GM21825 (cell line): ENCODE measurements at regions not wholly inside any gene's neighbourhood (a gene's known extent, or its start where the extent isn't known, plus 50 kb on each side); places are given as distances from the start of the nearest gene placed in this dataset.
"Not testable (repeated sequence)": the region's sequence is repeated elsewhere in the genome, so short reads cannot be mapped to it uniquely, and the experiment has no call there.

Experiments
- ATAC-seq: cut with Tn5 transposase; IDR thresholded peaks from one replicate; pipeline ENCODE4 v1.9.1; 2021; ENCODE audit warnings: mild to moderate bottlenecking, moderate library complexity; ENCODE audit not compliant: unreplicated experiment

DNA sequence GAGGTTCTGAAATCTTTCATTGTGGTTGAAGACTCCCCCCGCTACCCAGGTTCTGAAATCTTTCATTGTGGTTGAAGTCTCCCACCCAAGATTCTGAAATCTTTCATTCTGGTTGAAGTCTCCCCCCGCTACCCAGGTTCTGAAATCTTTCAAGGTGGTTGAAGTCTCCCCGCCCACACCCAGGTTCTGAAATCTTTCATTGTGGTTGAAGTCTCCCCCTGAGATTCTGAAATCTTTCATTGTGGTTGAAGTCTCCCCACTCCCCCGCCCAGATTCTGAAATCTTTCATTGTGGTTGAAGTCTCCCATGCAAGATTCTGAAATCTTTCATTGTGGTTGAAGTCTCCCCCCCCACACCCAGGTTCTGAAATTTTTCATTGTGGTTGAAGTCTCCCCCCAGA is 916.6 kb downstream of the BRD1 start:
- ATAC-seq = not testable (repeated sequence)

DNA sequence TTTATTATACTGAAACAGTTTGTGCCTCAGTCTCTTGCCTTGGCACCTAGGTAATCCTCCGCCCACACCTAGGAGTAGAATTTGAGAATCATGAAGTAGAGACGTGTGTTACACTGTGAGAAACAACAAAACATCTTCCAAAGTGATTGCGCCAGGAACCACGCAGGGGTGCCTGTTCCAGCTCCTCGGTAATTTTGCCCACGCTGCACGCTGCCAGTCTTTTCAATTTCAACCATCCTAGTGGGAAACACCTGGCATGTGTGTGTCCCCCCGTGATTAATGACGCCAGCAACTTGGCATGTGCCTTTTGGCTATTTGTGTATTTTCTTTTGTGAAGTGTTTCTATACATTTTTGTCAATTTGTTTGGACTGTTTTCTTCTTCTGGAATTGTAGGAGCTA is 919.1 kb downstream of the BRD1 start:
- no peak for ATAC-seq

DNA sequence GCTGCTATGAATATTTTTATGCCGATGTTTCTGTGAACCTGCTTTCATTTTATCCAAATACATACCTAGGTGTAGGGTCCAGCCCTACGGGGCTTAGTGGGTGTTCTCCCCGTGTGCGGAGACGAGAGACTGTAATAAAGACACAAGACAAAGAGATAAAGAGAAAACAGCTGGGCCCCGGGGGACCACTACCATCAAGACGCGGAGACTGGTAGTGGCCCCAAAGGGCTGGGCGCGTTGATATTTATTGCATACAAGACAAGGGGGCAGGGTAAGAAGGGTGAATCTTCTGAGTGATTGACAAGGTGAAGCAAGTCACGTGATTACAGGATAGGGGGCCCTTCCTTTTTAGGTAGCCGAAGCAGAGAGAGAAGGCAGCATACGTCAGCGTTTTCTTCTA is 920.1 kb downstream of the BRD1 start:
- ATAC-seq = no peak

DNA sequence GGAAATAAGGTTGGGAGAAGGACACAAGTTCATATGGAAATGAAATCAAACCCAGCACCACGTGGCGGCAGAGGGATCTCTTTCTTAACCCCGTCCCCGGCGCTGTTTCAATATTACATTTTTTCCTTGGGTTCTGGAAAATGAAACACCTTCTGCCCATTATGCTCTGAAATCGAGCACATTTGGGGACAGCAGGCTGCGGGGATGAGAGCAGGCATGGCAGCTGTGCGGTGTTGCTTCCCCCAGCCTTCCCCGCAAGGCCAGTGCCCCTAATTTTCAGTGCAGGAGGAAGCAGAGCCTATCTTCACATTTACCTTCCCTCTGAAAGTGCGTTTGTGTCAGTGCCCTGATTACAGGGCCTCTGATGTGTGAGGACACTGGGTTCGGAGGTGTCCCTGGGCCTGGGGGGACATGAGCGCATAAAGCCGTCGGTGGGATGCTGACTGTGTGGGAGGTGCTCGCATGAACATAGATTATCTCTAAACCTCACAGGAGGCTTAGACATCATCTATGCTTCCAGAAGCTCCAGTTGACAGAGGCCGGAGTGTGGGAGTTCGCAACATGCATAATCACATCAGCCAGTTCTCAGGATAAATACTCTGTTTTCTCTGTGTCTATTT is 921.3 kb downstream of the BRD1 start:
- no peak for ATAC-seq

DNA sequence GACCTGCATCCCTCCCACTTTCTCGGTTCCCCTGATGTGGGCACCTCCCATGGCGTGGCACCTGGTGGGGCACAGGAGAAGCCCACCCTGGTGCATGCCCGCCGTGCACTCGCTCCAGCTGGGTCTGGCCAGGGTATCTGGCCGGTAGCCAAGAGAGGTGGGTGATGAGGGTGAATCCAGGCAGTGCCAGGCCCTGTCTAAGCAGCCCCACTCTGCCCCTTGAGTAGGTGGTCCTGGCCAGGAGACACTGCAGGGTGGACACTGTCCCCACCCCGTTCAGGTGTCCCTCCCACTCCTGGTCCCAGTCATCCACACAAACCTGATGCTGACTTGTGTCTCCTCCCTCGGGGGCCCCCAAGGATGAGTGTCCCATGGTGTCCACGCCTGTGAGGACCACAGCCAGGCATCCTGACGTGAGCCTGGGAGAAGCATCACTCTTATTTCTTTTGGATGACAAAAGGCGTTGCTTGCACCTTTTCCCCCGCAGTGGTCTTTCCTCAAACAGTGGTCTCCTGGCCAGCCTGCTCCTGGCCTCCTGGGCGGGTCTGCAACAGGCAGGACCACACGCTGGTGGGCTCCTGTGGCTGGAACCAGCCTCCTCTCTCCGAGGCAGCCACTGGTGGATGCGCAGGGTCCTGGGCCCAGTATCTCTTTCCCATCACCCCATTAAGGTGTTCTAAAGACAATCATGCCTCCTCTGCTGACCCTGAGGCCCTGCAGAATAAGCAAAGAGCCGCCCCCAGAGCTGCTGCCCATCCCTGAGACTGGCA is 922.3 kb downstream of the BRD1 start:
- ATAC-seq = no peak

DNA sequence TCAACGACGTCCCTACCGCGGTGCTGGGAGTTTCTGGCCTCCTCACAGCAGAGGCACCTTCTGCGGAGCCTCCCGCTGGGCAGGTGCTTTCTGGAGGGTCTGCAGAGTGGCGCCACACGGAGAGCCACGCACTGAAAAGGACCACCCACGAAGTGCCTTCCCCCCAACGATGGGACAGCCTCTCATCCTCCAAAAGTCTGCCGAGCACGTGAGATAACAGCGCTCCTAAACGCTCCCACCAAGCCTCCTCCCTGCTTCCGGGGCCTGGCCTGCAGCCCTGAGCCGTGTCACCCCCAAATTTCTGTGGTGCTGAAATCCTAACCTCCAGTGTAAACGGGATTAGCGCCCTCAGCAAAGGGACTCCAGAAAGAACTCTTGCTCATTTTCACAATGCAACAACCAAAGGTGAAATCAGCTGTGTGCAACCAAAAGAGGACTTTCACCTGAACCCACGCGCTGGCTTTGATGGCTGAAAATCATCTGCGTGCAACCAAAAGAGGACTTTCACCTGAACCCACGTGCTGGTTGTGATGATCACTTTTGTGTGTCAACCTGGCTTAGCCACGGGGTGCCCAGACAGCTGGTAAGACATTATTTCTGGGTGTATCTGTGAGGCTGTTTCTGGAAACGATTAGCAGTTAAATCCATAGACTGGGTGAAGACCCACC is 924.6 kb downstream of the BRD1 start:
- no peak for ATAC-seq

DNA sequence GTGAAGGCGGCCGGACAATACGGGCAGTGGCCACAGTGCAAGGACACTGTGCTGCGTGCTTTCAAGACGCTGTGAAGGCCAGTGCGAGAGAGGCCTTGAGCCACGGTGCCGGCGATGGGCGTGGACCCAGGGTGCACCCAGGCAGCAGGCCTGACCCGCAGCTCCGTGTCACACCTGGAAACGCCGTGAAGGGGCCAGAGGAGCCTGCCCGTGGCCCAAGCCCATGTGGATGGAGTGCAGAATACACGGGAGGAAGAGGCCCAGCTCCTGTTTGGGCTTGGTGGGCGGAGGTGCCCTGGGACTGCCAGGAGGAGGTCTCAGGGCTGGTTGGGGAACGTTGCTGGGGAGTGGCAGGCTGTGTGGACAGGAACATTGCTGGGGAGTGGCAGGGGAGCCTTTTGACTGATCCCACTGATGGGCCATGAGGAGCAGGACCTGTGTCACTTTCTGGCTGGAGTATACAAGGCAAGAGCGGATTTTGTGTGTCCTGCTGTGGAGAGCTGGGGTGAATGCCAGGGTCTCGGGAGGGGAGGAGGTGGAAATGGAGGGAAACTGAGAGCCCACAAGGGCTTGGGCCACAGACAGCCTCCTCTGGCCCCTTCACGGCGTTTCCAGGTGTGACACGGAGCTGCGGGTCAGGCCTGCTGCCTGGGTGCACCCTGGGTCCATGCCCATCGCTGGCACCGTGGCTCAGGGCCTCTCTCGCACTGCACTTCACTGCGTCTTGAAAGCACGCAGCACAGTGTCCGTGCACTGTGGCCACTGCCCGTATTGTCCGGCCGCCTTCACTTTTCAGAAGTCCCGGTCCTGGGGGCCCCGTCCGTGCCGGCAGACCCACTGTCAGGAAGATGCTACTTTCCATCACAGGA is 925.4 kb downstream of the BRD1 start:
- no peak for ATAC-seq

DNA sequence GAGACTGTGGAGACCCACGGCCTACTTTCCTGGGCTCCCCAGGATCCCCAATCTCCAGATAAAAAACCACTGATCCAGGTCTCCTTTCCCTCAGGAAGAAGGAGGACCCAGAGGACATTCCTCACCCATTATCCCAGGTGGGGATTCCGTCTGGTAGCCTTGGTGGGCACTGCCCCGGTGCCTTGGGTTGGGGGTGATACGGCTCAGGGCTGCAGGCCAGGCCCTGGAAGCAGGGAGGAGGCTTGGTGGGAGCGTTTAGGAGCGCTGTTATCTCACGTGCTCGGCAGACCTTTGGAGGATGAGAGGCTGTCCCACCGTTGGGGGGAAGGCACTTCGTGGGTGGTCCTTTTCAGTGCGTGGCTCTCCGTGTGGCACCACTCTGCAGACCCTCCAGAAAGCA is 926.3 kb downstream of the BRD1 start:
- no peak for ATAC-seq

DNA sequence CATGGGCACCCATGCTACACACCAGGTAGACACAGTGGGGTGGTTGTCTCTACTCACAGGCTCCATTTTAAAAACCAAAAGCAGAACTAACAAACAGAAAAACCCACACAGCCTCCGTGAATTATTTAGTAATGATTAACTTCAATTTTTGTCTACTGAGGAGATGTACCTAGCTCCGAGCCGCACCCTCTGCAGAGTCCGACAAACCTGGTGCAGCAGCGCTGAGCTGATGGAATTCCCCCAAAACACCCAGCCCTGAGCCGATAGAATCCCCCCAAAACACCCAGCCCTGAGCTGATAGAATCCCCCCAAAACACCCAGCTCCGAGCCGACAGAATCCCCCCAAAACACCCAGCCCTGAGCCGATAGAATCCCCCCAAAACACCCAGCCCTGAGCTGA is 927.0 kb downstream of the BRD1 start:
- ATAC-seq = no peak

DNA sequence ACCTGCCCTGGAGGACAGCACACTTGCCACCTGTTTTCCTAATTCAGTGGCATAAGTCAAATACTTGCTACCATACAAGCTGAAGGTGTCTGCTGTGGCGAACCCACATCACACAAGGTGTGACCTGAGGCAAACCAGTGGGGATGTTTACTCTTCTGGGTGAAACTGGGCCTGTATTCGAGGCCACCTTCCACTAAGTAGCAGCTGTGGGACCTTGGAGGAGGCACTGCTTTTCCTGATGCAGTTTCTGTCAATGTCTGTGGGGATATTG is 927.4 kb downstream of the BRD1 start:
- no peak for ATAC-seq

DNA sequence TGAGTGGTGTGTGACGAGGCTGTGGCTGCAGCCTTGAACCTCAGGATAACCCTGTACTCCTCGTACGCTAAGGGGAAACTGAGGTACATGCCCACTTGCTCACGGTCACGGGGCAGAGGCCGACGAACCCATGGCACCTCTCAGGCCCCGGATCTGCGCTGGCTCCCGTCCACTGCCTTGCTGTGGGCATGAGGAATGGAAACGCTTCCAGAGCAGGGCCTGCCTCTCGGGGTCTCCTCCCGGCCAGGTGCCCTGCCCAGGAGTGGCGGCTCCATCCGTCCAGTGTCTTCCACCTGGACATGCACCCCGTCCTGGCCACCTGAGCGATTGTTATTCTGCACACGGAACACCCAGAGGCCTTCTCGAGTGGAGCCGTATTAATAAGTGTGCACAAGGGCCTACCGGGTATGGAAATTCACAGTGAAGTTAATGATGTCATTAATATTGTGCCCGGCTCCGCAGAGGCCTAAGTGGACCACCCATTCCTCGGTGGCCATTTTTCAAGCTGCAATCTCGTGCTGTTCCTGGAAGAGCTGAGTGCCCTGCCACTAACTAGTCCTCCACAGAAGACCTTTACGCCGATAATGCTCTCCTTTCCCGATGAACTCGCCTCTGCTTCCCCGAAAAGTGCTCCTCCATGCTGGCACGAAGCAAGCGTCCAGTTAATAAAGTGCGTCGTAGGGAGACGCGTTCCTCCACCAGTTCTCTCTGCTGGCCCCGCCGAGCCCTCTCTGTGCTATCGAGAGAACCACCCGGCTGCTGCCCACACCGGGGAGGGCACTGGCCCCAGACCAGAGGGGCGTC is 927.9 kb downstream of the BRD1 start:
- ATAC-seq = no peak

DNA sequence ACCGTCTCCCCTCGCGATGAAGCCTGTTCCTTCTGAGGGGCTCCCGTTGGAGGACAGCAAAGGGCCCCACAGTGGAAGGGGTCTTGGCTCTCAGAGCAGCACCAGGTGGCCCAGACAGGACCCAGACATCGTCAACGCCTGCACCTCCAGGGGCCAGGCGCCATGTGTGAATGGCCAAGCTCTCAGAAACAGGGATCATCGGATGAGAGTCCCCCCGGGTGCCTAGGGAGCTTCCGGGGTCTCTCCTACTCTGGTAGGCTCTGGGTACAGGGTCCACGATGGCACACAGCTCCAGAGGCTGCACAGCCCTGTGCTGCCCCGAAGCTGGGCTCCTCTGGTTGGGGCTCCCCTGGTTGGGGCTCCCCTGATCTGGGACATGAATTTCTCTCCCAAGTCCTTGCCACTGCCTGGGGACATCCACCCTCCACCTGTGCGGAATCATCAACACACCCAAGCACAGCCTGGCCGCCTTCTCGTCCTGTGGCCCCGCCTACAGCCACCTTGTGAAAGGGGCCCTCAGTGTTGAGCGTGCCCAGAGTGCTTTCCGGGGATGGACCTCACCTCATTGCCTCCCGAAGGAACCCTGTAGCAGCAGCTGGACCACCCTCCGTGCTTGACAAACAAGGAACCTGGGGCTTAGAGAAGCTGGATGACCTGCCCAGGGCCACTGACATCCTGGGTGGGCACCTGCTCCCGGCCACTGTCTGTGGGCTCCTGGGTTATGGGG is 929.0 kb downstream of the BRD1 start:
- no peak for ATAC-seq

DNA sequence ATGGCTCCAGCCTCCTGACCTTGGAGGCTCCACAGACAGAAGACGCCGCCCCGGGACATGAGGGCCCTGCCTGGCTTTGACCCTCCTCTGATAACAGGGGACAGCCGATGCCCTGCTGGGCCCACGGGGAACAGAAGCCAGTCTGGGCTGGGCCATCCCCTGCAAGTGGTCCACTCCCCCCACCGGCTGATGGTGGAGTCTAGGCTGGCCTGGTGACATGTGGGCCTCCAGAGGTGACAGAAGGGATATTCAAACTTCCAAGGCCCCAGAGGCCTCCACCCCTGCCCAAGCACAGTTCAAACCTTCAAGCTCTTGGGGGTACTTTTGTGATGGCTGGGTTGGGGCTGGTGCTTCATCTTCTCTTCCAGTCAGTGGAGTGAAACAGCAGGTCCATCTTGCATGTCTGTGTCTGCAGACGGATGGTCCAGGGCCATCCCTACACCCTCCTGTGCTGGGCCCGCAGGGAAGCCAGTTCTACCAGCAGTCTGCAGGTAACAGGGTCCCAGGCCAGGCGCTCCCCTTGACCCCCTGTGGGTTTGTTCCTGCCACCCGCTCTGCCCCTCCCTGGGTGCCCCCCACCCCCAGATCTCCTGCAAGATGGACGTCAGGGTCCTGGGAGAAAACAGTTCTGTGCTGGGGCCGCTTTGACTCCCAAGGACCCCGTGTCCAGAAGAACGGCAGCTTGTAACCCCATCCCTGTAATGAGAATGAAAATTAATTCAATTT is 929.9 kb downstream of the BRD1 start:
- no peak for ATAC-seq

DNA sequence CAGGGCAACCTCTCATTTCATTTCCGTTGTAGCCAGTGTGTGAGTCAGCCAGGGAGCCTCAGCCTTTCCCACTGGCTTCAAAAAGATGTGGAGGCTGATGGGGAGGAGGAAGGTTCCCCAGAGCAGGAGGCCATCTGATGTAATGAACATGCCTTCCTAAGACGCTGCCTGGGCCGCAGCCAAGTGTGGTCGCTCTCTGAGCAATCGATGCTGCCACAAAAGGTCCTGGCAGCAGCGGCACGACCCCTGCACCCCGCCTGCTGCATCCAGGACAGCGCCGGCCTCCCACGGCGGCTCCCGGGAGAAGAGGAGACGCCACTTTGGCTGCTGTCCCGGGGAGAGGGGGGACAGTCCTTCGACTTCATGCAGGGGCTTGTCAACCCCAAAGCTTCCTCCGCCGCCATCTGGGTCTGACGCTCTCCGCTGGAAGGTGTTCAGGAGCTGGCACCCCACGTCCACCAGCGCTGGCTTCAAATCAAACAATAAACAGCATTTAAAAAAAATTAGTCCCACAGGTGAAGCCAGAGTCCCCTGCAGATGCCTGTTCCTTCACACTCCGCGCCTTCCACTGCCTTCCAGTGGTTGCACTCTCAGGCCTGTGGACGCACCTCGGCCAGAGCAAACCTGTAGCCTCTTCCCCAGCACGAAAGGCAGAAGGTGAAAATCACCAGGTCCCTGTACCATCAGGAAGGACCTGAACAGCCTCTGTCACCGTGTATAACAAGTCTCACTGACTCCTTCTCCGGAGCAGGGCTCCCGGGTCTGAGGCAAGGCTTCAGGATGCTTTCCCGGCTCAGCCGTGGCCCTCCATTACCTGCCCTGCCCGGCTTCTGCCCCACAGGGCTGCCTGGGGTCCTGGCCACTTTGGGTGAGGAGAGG is 930.7 kb downstream of the BRD1 start:
- no peak for ATAC-seq

DNA sequence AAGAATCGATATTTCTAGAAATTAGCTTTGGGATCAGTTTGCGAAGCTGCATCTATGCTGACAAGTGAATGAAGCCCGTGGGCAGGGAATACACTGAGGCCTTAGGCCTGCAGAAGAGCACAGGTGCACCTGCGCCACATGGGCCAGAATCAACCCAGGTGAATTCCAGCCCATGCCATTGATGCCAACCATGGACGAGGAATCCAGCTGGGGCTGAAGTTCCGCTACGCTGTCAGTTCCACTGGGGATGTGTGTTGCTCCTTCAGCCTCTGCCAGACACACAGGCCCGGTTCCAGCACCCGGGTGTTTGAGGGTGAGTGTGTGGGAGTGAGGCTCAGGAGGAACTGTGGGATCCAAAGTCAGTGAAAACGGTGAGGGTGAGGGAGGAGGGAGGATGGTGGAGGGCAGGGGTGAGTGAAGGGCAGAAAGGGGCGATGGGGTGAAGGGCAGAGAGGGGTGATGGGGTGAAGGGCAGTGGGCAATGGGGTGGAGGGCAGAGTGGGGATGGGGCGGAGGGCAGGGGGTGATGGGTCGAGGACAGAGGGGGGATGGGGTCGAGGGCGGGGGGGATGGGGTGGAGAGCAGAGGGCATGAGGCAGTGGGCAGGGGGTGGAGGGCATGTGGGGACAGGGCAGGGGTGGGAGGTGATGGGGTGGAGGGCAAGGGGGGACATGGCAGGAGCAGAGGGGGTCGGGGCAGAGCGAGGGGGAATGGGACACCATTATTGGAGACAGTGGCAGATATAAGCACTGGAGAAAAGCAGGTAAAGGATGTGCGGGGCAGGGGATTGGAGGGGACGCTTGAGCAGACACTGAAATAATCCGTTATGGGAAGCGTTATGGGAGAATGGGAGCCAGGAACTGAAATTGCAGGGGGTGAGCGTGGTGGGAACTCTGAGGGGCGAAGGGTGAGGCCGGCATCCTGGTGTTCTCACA is 931.6 kb downstream of the BRD1 start:
- ATAC-seq = no peak

DNA sequence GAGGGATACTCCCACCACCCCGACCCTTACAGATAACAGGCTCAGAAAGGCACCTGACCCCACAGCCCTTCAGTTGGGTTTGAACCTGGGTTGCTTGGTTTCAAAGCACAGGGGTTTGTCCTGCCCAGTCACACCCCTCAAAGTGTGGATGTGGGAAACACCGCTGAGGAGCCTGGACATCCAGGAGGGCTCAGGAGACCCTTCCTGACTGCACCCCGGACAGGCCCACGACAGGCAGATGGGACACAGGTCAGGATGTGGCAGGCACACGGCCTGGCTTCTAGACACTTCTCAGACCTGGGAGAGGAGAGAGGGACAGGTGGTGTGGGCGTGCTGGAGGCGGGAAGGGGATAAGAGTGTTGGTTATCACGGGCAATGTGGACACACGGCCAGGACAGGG is 932.3 kb downstream of the BRD1 start:
- no peak for ATAC-seq

DNA sequence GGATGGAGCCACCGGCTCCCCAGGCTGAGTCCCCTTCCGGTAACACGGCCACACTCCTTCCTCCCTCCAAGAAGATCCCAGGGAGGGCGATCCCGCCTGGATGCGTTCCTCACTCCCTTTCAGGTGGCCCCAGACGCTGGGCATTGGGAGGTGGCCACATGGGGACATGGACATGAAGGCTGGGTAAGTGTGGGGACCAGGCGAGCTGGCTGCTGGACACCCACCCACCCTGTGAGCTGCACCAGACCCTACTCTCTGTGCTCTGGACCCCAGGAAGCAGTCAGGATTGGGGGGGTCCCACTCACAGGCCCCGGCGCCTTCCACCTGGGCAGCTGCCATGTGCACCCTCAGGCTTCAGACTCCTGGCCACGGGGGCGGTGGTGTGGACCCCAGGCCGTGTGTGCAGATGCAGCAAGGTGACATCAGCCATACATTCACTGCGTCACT is 932.8 kb downstream of the BRD1 start:
- no peak for ATAC-seq
